Endothelial cell of umbilical vein (primary cell): ENCODE measurements at regions not wholly inside any gene's neighbourhood (a gene's known extent, or its start where the extent isn't known, plus 50 kb on each side); places are given as distances from the start of the nearest gene placed in this dataset.

Source experiments
- BruUV-seq: library from RNA; stranded (reverse); fragments of 400-500 nt; replicated peaks from 2 replicates; lab custom pipeline; 2021; lab: Mats Ljungman, UMichigan
- CTCF ChIA-PET: fragments of 300-600, 350-600 bp; sonication (Branson Sonifier 250); formaldehyde crosslinking; loops from one replicate; lab custom pipeline; 2021; ENCODE audit warnings: antibody characterized with exemption, inconsistent platforms; lab: Charles Lee
- POLR2A ChIA-PET: fragments of 300-600, 350-600 bp; sonication (Branson Sonifier 250); formaldehyde crosslinking; loops from one replicate; lab custom pipeline; 2021; ENCODE audit warnings: antibody characterized with exemption, inconsistent platforms; lab: Charles Lee
- DNase-seq: peaks from one replicate; pipeline ENCODE4 v3.0.0-alpha.2; 2011; ENCODE audit warnings: low read depth, low spot score
- FAIRE-seq: peaks from 2 replicates; lab custom pipeline; 2011; peaks lifted over from hg19 to GRCh38; lab: Jason Lieb, UNC
- H2AFZ ChIP-seq: 2 replicates; pipeline ENCODE4 v1.6.0; 2012; ENCODE audit warnings: low read depth, low read length, control low read depth, inconsistent platforms
- H3K27ac ChIP-seq: 2 replicates; pipeline ENCODE4 v1.5.1; 2011; ENCODE audit warnings: low read depth, mild to moderate bottlenecking, control low read depth, low read length, moderate library complexity; ENCODE audit not compliant: insufficient read depth
- H3K27me3 ChIP-seq, 2 experiments: 2 replicates each; pipeline versions ENCODE4 v1.6.0 to v1.6.1; 2011; ENCODE audit warnings: low read length in 2 of 2, mixed read lengths in 1 of 2; ENCODE audit not compliant: control insufficient read depth in 2 of 2, insufficient read depth in 2 of 2
- H3K36me3 ChIP-seq, 2 experiments: 2 replicates in 1 of 2; 3 replicates in 1 of 2; pipeline ENCODE4 v1.5.1; 2011; ENCODE audit warnings: low read length in 2 of 2, mild to moderate bottlenecking in 1 of 2, moderate library complexity in 1 of 2; ENCODE audit not compliant: control insufficient read depth in 2 of 2, insufficient read depth in 2 of 2; ENCODE audit errors: extremely low read depth in 1 of 2
- H3K4me1 ChIP-seq: 3 replicates; pipeline ENCODE4 v1.5.1; 2011; ENCODE audit warnings: mild to moderate bottlenecking, low read length; ENCODE audit not compliant: control insufficient read depth, insufficient read depth; ENCODE audit errors: extremely low read depth
- H3K4me2 ChIP-seq: 2 replicates; pipeline ENCODE4 v1.6.1; 2011; ENCODE audit warnings: low read length, control low read depth, mixed read lengths; ENCODE audit not compliant: insufficient read depth
- H3K4me3 ChIP-seq, 3 experiments: fragments of 200-600 bp in 1 of 3; sonication (generic), shearing (Covaris generic) in 1 of 3; replicated peaks in 1 of 3; 2 replicates each; pipeline ENCODE4 v1.5.1; 2011 to 2016; ENCODE audit warnings: control low read depth in 3 of 3, low read length in 3 of 3, mild to moderate bottlenecking in 2 of 3, inconsistent platforms in 1 of 3, low read depth in 1 of 3, moderate library complexity in 1 of 3; ENCODE audit not compliant: insufficient read depth in 1 of 3
- H3K79me2 ChIP-seq: 2 replicates; pipeline ENCODE4 v1.6.0; 2012; ENCODE audit warnings: low read length, inconsistent platforms; ENCODE audit not compliant: control insufficient read depth, insufficient read depth
- H3K9ac ChIP-seq: replicated peaks from 2 replicates; pipeline ENCODE3; 2011; ENCODE audit warnings: low read length, control low read depth; ENCODE audit not compliant: insufficient read depth; ENCODE audit errors: extremely low read depth
- H3K9me1 ChIP-seq: replicated peaks from 3 replicates; pipeline ENCODE4 v1.6.0; 2011; ENCODE audit warnings: mild to moderate bottlenecking, low read length; ENCODE audit not compliant: control insufficient read depth, insufficient read depth; ENCODE audit errors: extremely low read depth
- H3K9me3 ChIP-seq: replicated peaks from 2 replicates; pipeline ENCODE4 v1.5.1; 2012; ENCODE audit warnings: low read length, inconsistent platforms; ENCODE audit not compliant: control insufficient read depth, insufficient read depth
- H4K20me1 ChIP-seq: replicated peaks from 2 replicates; pipeline ENCODE3; 2011; ENCODE audit warnings: mild to moderate bottlenecking, low read length; ENCODE audit not compliant: control insufficient read depth, insufficient read depth; ENCODE audit errors: extremely low read depth
- EZH2 ChIP-seq: IDR thresholded peaks from 2 replicates; pipeline ENCODE4 v1.6.1; 2012; ENCODE audit warnings: borderline replicate concordance, low read depth, mild to moderate bottlenecking, moderate library complexity, low read length, inconsistent platforms; ENCODE audit not compliant: severe bottlenecking
- FOS ChIP-seq: IDR thresholded peaks from 2 replicates; pipeline ENCODE4 v1.6.1; 2011; ENCODE audit warnings: mild to moderate bottlenecking, low read length, moderate library complexity, borderline replicate concordance; ENCODE audit not compliant: insufficient read depth
- GATA2 ChIP-seq: IDR thresholded peaks from 2 replicates; pipeline ENCODE4 v1.7.0; 2011; ENCODE audit warnings: low read depth, mild to moderate bottlenecking, moderate library complexity, mixed read lengths, low read length; ENCODE audit not compliant: insufficient read length, insufficient read depth
- JUN ChIP-seq: IDR thresholded peaks from 2 replicates; pipeline ENCODE4 v1.6.1; 2011; ENCODE audit warnings: borderline replicate concordance, low read depth; ENCODE audit not compliant: insufficient read length, insufficient read depth
- MYC ChIP-seq: IDR thresholded peaks from one replicate; pipeline ENCODE4 v1.6.1; 2011; ENCODE audit warnings: mild to moderate bottlenecking, low read depth, low read length
- POLR2A ChIP-seq: IDR thresholded peaks from 2 replicates; pipeline ENCODE4 v1.6.1; 2012; ENCODE audit warnings: low read depth, mild to moderate bottlenecking, control low read depth, low read length
- POLR2AphosphoS5 ChIP-seq: IDR thresholded peaks from 2 replicates; pipeline ENCODE4 v1.6.1; 2012; ENCODE audit warnings: low read depth, mild to moderate bottlenecking, control low read depth, low read length, moderate library complexity; ENCODE audit not compliant: insufficient read depth
- dilution Hi-C: fragments of 300-500 bp; cut with MboI; formaldehyde crosslinking; loops from one replicate; pipeline ENCODE4 v1.15.0; 2019; ENCODE audit warnings: low sequenced_read_pairs; ENCODE audit not compliant: extremely low pct_ligation_motif_present
- intact Hi-C: fragments of 100-400 bp; cut with micrococcal nuclease; formaldehyde crosslinking; loops from one replicate; pipeline ENCODE4 v1.10.0; 2022
- TF ChIP-seq, protein P1 (sequence below), 2 donors: IDR thresholded peaks; 1 replicate in 1 of 2; 2 replicates in 1 of 2; pipeline ENCODE4 v1.5.1; 2011; ENCODE audit warnings: low read length in 2 of 2, mild to moderate bottlenecking in 2 of 2, moderate library complexity in 2 of 2, control low read depth in 1 of 2, inconsistent platforms in 1 of 2, low read depth in 1 of 2; ENCODE audit not compliant: insufficient read depth in 1 of 2; ENCODE audit errors: extremely low read depth in 1 of 2
- TF ChIP-seq, protein P2 (sequence below): IDR thresholded peaks from 2 replicates; pipeline ENCODE4 v1.6.1; 2011; ENCODE audit not compliant: insufficient read depth, insufficient read length

DNA sequence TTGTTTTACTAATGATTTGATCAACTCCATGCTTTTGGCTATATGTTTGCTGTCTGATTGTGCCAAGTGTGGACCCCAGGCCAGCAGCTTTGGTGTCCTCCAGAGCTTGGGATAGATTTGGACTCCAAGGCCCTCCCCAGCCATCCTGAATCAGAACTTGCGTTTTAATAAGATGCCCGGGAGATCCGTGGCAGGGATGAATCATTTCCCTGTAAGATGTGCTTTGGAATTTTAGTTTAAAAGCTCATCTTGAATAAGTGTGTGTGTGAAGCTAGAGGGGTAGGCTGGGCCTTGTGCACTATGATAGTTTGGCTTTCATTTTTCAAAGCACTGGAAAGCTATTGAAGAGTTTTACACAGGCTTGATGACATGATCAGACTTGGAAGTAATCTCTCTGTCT, 66.2 kb upstream of the SDK1 start:
- Histone ChIP-seq H2AFZ (no peak overlapping the region), H3K36me3 (no peaks in the 10 kb centered on the region), H3K79me2 (no peaks in the 10 kb centered on the region), H3K9ac (no peak overlapping the region), H3K27ac (no peak overlapping the region), H3K9me1 (no peaks in the 10 kb centered on the region), H3K4me3 (no peak overlapping the region), H3K27me3 (no peaks in the 10 kb centered on the region), H4K20me1 (no peaks in the 10 kb centered on the region), H3K4me2 (no peak overlapping the region), H3K4me1 (no peaks in the 10 kb centered on the region), H3K9me3 (no peaks in the 10 kb centered on the region)
- dilution Hi-C loops (no loop called here), intact Hi-C loops (no loop called here)
- no TSS peak for BruUV-seq
- no peak for FAIRE-seq
- ChIA-PET POLR2A (no interaction called here), CTCF (no interaction called here)
- DNase-seq: no peak
- TF ChIP-seq, protein P1, sequence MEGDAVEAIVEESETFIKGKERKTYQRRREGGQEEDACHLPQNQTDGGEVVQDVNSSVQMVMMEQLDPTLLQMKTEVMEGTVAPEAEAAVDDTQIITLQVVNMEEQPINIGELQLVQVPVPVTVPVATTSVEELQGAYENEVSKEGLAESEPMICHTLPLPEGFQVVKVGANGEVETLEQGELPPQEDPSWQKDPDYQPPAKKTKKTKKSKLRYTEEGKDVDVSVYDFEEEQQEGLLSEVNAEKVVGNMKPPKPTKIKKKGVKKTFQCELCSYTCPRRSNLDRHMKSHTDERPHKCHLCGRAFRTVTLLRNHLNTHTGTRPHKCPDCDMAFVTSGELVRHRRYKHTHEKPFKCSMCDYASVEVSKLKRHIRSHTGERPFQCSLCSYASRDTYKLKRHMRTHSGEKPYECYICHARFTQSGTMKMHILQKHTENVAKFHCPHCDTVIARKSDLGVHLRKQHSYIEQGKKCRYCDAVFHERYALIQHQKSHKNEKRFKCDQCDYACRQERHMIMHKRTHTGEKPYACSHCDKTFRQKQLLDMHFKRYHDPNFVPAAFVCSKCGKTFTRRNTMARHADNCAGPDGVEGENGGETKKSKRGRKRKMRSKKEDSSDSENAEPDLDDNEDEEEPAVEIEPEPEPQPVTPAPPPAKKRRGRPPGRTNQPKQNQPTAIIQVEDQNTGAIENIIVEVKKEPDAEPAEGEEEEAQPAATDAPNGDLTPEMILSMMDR (IDR thresholded peaks at IDR 0.05; ENCODE audit: extremely low read depth in 1 of 2, insufficient read depth in 1 of 2, low read depth in 1 of 2, low read length in 2 of 2): no peak
- TF ChIP-seq JUN: no peak

DNA sequence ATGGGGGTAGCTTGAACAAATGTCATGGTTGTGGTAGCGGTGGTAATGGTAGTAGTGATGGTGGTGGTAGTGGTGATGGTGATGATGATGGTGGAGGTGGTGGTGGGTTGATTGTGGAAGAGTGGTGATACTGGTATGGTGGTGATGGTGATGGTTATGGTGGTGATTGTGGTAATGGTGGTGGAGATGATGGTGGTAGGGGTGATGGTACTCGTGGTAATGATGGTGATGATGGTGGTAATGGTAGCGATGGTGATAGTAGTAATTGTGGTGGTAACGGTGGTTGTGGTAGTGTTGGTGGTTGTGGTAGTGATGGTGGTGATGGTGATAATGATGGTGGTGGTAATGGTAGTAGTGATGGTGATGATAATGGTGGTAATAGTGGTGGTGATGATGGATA, 65.7 kb upstream of the SDK1 start:
- no peak overlapping the region for H3K4me2 ChIP-seq
- no peak for DNase-seq
- H3K27ac ChIP-seq: no peak overlapping the region
- no peak overlapping the region for H3K9ac ChIP-seq
- POLR2A ChIA-PET: no interaction called here
- BruUV-seq: no TSS peak
- H3K4me1 ChIP-seq: no peaks in the 10 kb centered on the region
- dilution Hi-C loops (no loop called here), intact Hi-C loops (no loop called here)
- no peak for FAIRE-seq
- H3K9me3 ChIP-seq: no peaks in the 10 kb centered on the region
- no peak overlapping the region for H2AFZ ChIP-seq
- no peaks in the 10 kb centered on the region for H3K27me3 ChIP-seq
- H3K9me1 ChIP-seq: no peaks in the 10 kb centered on the region
- CTCF ChIA-PET: no interaction called here
- no peak overlapping the region for H3K4me3 ChIP-seq
- H3K79me2 ChIP-seq: no peaks in the 10 kb centered on the region
- no peaks in the 10 kb centered on the region for H3K36me3 ChIP-seq
- no peak for TF ChIP-seq POLR2A
- TF ChIP-seq, protein P1 (IDR thresholded peaks at IDR 0.05; ENCODE audit: extremely low read depth in 1 of 2, insufficient read depth in 1 of 2, low read depth in 1 of 2, low read length in 2 of 2): no peak
- TF ChIP-seq GATA2: no peak
- TF ChIP-seq, protein P2, sequence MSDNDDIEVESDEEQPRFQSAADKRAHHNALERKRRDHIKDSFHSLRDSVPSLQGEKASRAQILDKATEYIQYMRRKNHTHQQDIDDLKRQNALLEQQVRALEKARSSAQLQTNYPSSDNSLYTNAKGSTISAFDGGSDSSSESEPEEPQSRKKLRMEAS: no peak
- TF ChIP-seq FOS: no peak
- no peak for TF ChIP-seq EZH2
- TF ChIP-seq MYC: no peak
- no peak for TF ChIP-seq POLR2AphosphoS5
- TF ChIP-seq JUN: no peak
- H4K20me1 ChIP-seq: no peaks in the 10 kb centered on the region
